ENCODE measurements at regions not wholly inside any gene's neighbourhood (a gene's known extent, or its start where the extent isn't known, plus 50 kb on each side); places are given as distances from the start of the nearest gene placed in this dataset.

GRCh38 chr13:70662231-70662940 is 554.1 kb upstream of the KLHL1 start:
- DNase-seq (ENCODE audit: low read depth, low spot score) = no peak

- DNase-seq (ENCODE audit: low read depth, low spot score) = no peak
Observed at GRCh38 chr13:70644052-70644451, 535.8 kb upstream of the KLHL1 start.

GRCh38 chr13:70634893-70635292 is 526.6 kb upstream of the KLHL1 start:
- no peak for DNase-seq (ENCODE audit: low read depth, low spot score)

- no peak for DNase-seq (ENCODE audit: low read depth, low spot score)
Observed at GRCh38 chr13:70630247-70630646, 522.0 kb upstream of the KLHL1 start.

GRCh38 chr13:70623239-70623638 is 515.0 kb upstream of the KLHL1 start:
- DNase-seq (ENCODE audit: low read depth, low spot score) = peak; percentile 18

GRCh38 chr13:70622796-70623195 is 514.5 kb upstream of the KLHL1 start:
- DNase-seq (ENCODE audit: low read depth, low spot score) = no peak

GRCh38 chr13:70619936-70620335 is 511.7 kb upstream of the KLHL1 start:
- DNase-seq (ENCODE audit: low read depth, low spot score) = no peak

GRCh38 chr13:70616847-70617246 is 508.6 kb upstream of the KLHL1 start:
- DNase-seq (ENCODE audit: low read depth, low spot score) = no peak

GRCh38 chr13:70613295-70613694 is 505.0 kb upstream of the KLHL1 start:
- peak; percentile 8 for DNase-seq (ENCODE audit: low read depth, low spot score)

- no peak for DNase-seq (ENCODE audit: low read depth, low spot score)
Observed at GRCh38 chr13:70612881-70613280, 504.6 kb upstream of the KLHL1 start.

- DNase-seq (ENCODE audit: low read depth, low spot score) = peak; percentile 3
Observed at GRCh38 chr13:70604448-70604847, 496.2 kb upstream of the KLHL1 start.

GRCh38 chr13:70593716-70594115 is 485.5 kb upstream of the KLHL1 start:
- no peak for DNase-seq (ENCODE audit: low read depth, low spot score)

- DNase-seq (ENCODE audit: low read depth, low spot score) = no peak
Observed at GRCh38 chr13:70585109-70585508, 476.9 kb upstream of the KLHL1 start.

GRCh38 chr13:70580825-70581224 is 472.6 kb upstream of the KLHL1 start:
- DNase-seq (ENCODE audit: low read depth, low spot score) = no peak

GRCh38 chr13:70579941-70580340 is 471.7 kb upstream of the KLHL1 start:
- no peak for DNase-seq (ENCODE audit: low read depth, low spot score)

- DNase-seq (ENCODE audit: low read depth, low spot score) = no peak
Observed at GRCh38 chr13:70571221-70571620, 463.0 kb upstream of the KLHL1 start.

- DNase-seq (ENCODE audit: low read depth, low spot score) = peak; percentile 71
Observed at GRCh38 chr13:70568571-70568970, 460.3 kb upstream of the KLHL1 start.

- no peak for DNase-seq (ENCODE audit: low read depth, low spot score)
Observed at GRCh38 chr13:70544706-70545105, 436.5 kb upstream of the KLHL1 start.

GRCh38 chr13:70541451-70541850 is 433.2 kb upstream of the KLHL1 start:
- DNase-seq (ENCODE audit: low read depth, low spot score) = no peak

- DNase-seq (ENCODE audit: low read depth, low spot score) = no peak
Observed at GRCh38 chr13:70534466-70534865, 426.2 kb upstream of the KLHL1 start.

- DNase-seq (ENCODE audit: low read depth, low spot score) = no peak
Observed at GRCh38 chr13:70529652-70530051, 421.4 kb upstream of the KLHL1 start.

GRCh38 chr13:70527599-70527998 is 419.3 kb upstream of the KLHL1 start:
- peak; percentile 11 for DNase-seq (ENCODE audit: low read depth, low spot score)

- no peak for DNase-seq (ENCODE audit: low read depth, low spot score)
Observed at GRCh38 chr13:70523622-70524021, 415.4 kb upstream of the KLHL1 start.
